ENCODE measurements at regions not wholly inside any gene's neighbourhood (a gene's known extent, or its start where the extent isn't known, plus 50 kb on each side); places are given as distances from the start of the nearest gene placed in this dataset.

DNA sequence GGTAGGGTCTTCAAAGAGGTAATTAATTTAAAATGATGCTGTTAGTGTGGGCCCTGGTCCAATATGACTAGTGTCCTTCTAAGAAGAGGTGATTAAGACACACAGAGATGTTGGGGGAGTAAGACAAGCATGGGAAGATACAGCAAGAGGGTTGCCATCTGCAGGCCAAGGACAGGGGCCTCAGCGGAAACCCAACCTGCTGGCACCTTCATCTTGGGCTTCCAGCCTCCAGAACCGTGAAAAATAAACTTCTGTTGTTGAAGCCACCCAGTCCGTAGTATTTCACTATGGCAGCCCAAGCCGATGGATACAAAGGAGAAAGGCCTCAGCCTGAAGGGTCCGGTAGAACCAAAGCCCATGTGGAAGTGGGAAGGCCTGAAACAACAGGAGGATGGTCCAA lies 161.7 kb upstream of the UBE2E1 start:
- no peak for DNase-seq

DNA sequence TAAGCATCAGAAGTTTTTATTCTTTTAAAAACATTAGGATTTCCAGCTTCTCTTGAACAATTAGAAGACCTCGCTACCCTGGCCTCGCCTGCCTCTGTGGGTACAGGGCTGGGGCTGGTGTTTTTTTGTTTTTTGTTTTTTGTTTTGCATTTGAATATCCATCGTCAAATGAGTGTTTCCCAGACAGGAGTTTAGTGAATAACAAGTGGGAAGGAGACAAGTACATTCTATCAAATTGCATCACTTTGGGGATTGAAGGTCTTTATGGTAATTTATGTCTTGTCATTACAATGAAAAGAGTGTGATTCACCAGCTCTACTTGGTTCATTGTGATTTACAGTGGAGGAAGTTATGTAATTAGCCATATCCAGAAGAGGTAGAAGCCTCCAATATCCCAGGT lies 161.1 kb upstream of the UBE2E1 start:
- no peak for DNase-seq

DNA sequence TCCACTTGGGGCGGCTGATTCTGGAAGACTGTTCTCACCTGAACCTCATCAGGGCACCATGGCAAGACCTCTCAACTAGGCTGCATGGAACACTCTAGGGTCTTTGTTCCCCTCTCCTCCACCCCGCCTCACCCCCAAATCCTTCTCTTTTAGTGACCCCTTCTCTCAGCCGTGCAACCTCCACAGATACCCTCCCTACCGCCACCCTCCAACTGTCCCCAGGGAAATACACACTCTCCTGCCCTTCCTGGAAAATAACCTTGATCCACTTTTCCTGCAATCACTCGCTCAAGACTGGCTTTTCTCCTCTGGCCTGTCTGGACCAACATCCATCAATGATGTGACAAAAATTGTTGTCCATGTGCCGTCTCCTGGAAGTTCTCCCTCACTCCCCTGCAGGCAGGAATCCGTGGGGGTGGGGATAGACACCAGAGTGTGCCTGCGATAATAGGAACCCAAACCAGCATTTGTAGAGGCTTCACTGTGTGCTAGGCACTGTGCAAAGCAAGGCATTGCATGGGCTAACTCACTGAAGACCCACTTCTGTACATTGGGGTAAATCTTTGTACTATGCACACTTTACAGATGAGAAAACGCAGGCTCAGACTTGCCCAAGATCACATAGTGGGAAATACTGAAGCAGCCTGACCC lies 160.1 kb upstream of the UBE2E1 start:
- no peak for DNase-seq

DNA sequence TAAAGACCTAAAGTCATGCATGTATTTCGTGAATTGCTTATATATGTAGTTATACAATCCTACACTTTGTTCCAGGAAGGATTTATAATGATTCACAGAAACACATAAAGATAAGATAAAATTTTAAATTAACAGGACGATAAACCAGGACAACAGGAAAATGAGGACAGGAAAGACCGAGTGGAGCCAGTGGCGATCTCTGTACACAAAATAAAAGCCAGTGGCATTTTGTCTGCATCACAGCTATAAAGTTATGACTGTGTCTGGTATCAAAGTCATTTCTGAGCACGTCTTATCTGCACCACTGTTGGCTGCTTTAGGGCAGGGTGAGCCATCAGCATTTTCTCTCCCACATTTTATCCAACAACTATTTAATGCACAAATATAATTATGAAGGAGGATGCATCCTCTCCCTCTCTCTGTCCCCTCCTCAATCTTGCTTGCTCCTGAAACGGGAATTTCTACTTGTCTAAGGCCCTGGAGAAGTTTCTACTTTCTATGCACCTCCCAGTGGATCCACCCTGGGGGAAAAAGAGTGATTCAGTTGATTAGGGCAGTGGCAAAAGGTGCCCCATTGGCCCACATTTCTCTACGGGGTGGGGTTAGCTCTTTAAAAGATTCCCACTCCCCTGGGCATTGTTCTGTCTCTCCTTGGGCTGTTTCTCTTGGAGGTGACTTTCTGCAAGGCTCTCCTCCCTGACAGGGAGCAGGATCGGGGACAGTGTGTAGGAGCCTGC lies 159.4 kb upstream of the UBE2E1 start:
- no peak for DNase-seq

DNA sequence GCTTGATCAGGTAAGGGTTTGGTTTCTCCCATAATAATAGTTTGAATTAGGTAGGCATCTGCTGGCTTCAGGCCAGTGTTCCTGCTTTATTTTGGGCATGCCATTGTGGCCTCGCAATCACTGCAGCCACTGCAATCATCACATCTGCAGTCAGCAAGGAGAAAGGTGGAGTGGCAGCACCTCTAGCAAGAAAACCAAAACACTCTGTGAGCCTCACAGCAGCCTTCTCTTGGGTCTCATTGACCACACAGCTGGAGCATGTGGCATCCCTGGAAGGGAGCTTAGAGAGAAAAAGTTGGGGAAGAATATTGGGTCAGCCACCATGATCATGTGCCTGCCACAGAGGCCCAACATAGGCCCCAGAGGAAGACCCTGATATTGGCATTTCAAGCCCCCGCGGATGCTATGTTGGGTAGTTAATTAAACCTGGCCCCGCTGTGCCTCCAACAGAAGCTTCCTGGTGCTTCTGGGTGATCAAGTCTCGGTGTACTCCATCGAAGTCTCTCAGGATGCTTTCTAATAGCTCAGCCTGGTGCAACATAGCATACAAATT lies 158.0 kb upstream of the UBE2E1 start:
- no peak for DNase-seq

DNA sequence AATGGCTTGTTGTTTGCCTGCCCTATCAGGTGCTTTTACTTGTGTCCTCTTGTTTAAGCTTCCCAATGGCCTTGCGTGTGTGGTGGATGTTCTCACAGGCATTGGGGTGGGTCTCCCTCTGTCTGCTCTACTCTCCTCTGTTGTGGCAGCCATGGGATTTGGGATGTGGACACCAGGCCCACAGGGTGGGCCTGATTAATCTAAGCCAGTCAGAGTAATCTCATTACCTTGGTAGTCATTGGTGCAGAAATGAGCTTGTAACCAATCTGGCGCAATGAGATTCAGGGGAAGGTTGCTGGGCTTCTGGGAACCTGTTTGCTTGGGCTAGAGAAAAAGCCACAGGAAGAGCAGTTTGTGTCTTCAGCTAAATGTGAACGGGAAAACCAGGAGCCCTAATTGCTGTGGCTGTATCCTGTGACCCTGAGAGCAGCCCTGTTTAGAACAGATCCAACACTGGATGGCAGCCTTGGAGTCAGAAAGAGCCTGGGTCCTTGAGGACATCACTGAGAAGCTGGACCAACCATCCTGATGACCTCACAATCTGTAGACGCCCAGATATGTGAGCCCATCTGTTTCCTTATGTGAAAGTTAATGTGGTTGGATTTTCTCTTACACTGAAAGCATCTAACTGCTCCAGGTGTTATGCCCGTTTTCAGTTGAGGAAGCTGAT lies 157.3 kb upstream of the UBE2E1 start:
- peak; percentile 53 for DNase-seq

DNA sequence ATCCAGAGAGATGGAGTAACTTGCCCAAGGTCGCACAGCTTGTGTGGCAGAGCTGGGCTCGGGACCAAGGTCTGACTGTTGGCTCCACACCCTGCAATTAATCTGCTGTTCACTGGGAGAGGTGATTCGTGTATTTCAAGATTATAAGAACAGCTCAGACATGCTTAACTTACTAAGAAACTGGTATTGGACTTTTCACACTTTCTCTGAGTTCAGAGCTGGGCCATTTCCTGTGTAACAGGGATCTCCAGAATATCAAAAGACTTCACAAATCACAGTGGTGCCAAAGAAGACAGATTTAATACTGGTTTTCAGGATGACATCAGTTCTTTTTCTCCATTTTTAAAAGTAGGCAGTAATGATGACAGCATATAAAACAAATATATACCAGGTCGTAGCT lies 156.8 kb upstream of the UBE2E1 start:
- DNase-seq, result no peak

DNA sequence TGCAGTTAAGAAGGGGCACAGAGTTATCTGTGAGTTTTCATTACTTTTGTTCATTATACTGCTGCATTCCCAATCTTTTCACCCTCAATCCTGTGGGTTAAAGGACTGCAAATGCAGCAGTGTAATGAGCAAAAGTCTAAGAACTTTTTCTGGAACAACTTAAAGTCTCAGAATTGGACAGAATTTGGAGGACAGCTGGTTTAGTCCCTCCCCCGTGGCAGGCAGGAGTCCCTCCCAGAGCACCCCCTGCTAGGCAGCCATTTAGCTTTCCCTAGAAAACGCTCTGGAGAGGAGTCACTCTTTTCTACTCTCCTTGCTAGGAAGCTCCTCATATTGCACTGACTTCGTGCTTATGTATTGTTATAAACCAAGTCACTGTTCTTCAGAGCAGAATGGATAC lies 156.3 kb upstream of the UBE2E1 start:
- no peak for DNase-seq

DNA sequence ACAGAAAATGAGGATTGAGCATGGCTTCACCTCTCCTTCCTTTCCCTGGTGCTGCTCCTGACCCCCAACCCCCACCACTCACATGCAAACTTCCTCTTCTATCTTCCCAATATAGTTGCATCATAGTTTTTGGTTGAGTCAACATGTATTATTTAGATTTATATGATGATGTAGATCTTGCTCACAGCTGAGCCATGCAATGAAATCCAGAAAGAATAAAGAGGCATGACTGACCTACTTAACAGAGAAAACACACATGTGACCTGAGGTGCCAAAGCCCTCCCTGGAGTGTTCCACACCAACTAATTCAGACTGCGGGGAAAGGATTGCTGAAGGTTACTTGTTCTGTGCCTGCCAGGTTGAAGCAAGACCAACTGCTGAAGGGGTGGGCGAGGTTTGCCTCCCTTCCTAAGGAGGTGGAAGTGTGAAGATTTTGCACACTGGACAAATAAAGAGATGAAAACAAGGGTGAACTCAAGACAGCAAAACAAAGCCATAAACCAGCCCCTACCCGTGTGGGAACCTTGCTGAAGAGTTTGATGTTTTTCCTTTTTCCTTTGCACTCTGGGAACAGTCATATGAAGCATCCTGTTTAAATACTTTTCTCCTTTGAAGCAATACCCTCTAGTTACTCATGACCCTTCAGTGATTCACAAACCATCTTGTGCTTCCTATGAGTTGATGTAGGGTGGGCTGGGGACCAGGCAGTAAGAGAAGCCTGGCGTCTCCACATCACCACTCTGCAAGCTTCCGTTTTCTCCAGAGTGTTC lies 155.2 kb upstream of the UBE2E1 start:
- DNase-seq, result peak; percentile 90

DNA sequence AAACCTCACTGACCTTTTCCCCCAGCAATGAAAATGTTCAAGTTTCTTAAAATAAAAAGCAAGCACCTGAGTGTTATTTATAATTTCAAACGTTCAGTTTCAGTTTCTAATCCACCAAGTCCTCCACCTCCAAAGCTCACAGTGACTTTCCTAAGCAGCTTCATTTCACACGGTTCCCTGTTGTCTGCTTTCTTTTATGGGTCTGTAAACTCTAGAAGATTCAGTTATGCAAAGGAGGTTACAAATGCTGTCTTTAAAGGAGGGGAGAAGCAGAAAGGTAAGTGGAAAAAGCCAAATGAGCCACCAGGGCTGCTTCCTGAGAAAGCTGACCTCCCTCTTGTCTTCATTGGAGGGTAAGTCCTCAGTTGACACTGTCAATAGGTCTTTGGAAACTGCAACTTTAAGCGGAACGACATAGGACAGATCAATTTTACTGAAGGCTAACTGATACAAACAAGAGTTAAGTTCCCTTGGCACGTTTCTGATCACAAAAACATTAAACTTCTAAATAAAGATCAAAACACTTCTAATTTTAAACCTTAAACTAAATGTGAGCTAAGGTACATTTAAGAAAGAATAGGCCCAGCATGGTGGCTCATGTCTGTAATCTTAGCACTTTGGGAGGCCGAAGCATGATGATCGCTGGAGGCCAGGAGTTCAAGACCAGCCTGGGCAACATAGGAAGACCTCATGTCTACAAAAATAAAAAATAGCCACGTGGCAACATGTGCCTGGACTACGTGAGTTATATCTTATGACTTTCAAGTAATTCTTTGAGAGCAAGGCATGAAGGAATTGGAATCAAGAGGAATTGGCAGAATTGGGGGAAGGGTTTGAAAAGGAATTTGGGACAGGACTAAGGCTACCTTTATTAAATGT lies 151.9 kb upstream of the UBE2E1 start:
- DNase-seq, result no peak

DNA sequence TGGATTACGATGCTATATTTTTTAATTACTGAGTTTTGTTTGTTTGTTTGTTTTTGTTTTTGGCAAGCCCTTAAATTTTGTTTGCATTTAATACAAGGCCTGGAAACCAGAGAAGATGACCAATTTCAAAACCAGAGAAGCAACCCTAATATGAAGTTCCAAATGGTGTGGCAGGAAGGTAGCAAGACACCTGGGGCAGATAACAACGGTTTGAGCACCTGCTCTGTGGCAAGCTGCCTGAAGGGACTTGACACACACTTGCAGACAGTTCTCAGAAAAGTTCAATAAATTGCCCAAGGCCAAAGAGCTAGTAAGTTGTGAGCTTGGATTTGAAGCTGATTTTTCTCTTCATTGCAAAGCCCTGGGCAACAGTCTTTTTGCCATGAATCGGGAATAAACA lies 151.2 kb upstream of the UBE2E1 start:
- DNase-seq, result no peak

DNA sequence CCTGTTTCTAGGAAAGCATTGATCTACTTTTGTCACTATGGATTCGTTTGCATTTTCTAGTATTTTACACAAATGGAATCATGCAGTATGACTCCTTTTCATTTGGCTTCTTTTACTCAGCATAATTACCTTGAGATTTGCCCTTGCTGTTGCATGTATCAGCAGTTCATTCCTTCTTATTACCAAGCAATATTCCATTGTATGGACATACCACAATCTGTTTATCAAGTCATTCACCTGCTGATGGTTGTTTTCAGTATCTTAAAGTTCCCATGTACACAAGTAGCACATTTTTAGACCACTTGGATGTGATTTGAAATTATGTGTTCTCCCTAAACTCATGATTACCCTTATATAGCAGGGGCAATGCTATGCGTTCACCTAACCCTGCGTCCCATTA lies 150.0 kb upstream of the UBE2E1 start:
- DNase-seq, result no peak

DNA sequence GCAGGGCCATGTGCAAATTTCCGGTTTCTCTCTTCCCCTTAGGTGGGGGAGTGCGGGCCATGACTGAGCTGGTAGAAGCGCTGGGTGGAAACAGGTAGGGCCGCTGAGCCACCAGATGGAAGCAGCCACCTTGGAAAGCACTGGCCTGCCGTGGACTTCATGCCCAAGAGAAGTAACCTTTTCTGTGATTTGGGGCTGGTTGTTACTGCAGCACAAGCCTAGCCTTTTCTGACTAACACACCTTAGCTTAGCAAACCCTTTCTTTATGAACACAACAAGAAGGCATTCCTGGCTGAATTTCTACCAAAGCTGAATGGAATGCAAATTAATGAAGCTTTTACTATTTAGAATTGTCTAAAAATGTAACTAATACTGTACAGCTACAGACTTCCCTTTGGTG lies 149.6 kb upstream of the UBE2E1 start:
- no peak for DNase-seq

DNA sequence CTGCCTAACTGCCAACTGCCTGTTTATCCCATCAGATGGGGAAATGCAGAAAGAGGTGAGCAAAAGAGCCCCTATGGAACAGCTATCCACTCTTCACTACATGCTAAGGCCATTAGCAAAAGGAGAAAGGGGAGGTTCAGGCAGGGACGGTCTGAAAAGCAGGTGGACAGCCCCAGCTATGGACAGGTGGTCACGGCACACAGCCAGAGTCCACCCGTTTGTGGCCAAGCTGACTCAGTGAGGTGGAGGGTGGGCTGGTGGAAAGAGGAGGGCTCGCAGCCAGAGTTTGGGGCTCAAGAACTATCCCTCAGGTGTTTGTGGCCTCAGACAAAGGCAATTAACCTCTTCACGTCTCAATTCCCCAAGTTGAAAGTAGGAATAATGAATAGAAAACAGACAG lies 148.9 kb upstream of the UBE2E1 start:
- DNase-seq, result no peak

DNA sequence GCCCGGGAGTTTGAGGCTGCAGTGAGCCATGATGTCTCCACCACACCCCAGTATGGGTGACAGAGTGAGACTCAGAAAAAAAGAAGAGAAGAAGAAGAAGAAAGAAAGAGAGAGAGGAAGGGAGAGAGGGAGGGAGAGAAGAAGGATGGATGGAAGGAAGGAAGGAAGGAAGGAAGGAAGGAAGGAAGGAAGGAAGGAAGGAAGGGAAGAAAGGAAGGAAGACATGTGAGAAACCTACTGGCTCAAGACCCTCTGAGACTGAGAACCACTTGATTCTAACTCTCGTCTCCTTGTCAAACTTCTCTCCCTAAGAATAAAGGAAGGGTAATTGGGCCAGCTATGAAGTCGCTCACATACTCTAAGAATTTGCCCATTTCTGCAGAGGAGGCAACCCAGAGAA lies 148.1 kb upstream of the UBE2E1 start:
- no peak for DNase-seq

DNA sequence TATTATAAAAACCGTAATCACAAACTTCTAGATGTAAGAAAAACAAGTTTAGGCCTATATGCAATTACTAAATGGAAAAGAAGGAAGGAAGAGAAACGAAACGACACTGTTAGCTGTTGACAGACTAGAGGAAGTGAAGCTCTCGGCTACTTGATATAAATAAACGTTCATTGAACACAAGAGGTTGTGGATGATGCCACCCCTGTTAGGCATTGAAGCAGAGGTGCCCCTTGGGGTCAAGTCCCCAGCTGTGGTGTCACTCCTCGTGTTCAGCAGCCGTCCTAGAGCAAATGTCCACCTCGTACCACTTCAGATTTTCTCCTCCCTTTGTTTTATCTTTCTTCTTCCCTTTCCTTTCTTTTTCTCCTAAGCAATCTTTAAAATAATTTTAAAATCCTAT lies 146.5 kb upstream of the UBE2E1 start:
- DNase-seq, result no peak

DNA sequence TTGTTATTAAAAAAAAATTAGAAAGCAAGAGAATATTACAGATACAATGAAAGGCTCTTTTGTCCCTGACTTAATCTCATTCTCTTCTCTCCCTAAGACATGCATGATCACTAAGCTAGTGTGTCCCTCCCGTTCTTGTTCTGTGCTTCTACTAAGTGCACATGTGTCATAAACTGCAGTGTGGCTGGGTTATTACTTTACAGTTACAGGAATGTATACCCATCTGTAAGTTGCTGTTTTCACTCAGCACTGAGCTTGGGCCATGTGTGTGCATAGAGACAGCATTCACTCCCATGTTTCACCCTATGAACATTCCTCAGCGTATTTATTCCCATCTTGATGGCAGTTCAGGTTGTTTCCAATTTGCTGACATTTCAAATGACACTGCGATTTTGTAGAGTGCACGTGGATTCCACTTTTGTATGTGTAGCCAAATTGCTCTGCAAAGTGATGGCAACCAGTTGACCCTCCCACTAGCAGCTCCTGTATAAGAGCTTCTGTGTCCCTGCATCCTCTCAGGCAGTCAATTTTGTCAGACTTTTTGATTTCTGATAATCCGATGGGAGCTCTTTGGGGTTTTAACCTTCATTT lies 145.8 kb upstream of the UBE2E1 start:
- DNase-seq, result peak; percentile 51

DNA sequence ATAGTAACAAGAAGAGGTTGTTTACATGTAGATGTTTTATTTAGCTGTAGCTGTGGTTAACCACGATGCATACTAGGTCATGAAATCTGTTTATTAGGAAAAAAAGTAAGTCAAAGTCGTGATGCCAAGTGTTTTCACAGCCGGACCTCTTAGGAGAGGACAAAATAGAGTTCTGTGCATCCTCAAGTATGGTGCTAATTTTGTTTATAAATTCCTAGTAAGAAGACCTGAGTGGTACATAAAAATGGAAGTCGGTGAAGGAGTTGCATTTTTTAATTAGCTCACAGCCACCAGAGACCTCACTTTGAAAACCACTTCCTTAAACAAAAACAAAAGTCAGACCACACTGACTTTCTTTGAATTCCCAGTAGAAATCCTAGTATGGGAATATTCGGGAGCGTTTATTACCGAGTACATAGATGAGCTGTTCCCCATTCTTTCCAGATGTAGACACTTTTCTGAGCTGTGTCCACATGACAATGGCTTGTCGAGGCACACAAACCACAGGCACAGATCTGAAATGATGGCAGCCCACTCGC lies 143.6 kb upstream of the UBE2E1 start:
- DNase-seq, result peak; percentile 35

DNA sequence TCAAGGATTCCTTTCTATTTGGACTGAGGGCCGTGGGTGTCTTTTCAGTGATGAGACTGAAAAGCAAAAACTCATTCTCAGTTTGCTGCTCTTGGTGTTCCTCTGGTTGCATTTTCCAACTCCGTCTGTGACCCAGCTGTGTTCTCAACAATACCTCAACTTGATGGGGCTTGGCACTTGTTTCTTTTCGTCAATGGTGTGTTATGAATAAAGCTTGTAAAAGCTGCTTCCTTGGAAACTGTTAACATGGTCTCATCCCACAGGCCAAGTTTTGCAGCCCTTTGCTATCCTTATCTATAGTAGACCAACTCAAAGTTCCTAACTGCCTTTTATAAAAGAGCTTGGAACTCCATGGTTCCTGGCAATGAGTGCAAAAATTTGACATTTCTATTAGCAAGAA lies 142.5 kb upstream of the UBE2E1 start:
- no peak for DNase-seq

DNA sequence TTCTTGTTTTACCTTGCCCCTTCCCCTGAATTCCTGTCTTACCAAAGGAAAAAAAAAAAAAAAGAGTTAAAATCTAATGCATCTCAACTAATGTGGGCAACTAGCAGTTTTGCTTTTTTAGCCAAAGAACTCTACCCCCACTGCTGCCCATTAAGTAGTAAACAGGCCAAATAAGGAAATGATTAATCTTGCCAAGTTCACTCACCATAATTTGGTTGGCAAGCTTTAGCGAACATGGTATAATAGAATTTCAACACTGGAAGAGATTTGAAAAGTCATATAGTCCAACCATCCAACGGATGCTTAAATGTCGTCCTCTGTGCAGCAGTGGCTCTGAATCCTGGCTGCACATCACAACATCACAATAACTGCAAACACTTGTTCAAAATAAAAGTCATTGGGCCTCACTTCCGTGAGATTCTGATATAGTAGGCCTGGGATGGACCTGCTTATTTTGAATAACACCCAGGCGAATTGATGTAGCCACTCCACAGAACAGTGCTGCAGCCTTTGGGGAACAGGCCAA lies 142.0 kb upstream of the UBE2E1 start:
- no peak for DNase-seq

DNA sequence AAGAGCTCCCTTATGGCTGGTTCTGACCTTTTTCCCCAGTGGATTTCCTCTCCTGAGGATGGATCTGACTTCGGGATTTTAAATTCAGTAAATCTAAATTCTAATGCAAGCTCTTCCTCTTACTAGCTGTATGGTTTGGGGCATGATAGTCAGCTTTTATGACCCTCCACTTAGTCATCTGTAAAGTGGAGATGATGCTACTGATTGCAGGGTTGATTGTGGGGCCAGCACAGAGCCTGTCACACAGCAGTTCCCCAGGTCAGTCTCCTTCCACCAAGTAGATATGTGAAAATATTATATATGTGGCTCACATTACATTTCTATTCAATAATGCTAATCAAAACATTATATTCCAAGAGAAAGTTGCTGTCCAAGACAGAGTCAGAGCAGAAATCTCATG lies 141.3 kb upstream of the UBE2E1 start:
- DNase-seq, result peak; percentile 28

All from fibroblast of skin of abdomen (primary cell).